HG03558 (cell line): ENCODE measurements at regions not wholly inside any gene's neighbourhood (a gene's known extent, or its start where the extent isn't known, plus 50 kb on each side); places are given as distances from the start of the nearest gene placed in this dataset.

Experiments
- ATAC-seq: cut with Tn5 transposase; IDR thresholded peaks from one replicate; pipeline ENCODE4 v1.9.1; 2021; ENCODE audit warnings: moderate number of reproducible peaks; ENCODE audit not compliant: unreplicated experiment; ENCODE audit errors: extremely low read depth

- ATAC-seq = peak; percentile 94
Observed at GRCh38 chr2:117686699-117687098, 127.8 kb upstream of the DDX18 start.

DNA sequence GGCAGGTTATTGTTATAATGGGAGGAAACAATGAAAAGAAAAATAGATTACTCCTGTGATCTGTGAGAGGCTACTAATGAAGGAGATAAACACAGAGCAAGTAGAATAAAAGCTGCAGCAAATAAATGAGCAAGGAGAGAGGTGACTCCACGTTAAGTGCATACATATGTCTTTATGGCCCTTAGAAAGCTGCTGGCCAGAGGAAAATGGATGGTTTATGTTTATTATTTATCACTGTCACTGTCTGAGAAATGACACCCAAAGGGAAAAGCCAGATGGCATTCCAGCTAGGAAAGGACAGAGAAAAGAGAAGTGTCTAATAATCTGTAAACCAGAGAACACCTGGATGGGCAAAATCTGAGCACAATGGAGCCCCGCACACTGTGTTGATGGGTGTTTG lies 122.9 kb upstream of the DDX18 start:
- no peak for ATAC-seq

DNA sequence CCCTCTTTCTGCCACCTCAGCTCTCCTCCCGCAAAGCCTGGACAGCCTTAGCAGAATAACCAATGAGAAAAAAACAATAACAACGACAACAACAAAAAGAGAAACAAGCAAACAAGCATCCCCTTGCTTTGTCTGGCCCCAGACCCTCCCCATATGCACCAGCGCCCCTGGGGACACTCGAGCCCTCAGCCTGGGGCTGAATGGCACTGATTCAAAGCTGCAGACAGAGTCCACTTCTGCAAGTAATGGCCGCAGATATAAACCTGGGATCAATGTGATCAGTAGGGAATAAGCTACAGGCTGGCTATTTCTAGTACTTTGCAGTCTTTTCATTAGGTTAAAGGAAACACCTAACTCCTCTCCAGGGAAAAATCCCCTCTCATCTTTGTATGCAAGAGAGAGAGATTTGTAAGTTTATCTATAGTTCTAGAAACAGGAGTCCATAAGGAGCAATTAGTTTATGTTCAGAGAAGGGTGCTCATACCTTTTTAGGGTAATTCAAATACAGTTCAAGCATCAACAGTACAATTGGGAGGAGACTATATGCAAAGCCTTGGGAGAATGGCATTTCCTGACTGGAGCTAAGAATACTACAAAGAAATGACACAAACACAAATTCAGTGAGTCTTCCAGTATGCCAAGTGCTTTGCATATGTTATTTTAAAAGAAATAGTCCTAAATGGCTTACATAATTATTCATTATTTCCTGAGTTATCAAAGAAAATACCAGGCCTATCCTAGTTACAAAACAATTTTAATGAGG lies 122.3 kb upstream of the DDX18 start:
- ATAC-seq = no peak

DNA sequence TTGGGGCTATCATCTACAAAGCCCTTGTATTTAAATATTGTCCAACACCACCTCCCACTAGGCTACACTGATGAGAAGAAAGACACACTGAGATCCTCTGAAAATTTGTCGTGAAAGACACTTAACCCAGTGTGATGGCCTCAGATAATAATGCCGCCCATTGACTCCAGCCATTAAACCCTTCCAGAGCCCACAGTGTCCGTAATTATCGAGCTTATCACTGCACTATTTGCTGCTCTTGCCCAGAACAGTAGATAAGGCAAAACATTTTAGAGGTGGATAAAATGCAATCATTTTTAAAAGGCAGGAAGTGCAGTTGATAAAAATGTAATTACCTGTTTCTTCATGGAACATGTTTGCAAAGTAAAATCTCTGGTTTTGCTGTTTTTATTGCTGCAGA lies 121.3 kb upstream of the DDX18 start:
- no peak for ATAC-seq

DNA sequence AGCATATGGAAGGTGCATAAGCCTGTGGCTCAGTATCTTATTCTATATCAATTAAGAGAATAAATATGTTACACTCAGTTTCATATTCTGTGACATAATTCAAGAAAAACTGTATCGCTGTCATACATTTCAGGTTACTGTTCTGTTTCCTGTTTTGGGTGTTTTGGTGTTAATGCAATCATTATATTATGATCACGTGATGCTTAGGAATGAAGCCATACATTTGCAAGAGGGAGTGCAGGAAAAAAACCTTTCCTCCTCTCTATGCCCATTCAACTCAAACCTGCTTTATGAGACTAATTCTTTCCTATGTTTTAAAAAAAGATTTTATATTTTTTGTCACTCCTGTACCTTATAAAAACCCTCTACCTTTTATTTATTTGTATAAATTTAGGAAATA lies 120.8 kb upstream of the DDX18 start:
- ATAC-seq = no peak

DNA sequence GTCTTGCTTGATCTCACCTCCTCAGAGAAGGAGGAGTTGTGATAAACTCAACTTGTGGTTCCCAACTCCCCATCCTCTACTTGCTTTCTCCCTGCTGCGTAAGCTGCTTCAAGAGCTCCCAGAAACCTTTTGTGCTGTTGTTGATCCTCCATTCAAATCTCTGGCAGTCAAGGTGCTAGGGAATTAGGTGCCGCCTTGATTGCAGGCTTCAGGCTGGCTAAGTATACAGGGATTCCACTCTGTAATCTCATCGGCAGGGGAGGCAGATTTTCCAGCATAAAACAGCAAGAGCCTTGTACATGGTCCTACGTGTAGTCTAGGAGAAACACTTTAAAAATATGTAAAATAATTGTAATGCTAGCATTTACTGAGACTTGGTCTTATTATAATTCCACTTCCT lies 116.2 kb upstream of the DDX18 start:
- no peak for ATAC-seq

DNA sequence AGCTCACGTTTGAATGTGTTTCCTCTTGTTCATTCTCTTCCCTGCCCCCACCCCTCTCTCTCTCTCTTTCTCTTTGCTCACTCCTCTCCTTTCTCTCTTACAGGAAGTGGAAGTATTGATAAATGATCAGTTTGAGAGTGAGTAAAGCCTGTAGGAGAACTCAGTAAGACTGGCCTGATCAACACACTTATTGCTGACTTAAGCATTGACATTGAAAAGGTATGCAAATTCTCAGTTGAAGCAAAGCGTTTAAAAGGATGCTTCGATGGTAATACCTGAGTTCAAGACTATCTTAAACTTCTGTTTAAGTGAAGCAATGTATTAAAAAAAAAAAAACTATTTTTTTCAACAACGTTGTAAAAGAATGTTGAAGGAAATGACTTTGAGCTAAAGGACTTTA lies 115.7 kb upstream of the DDX18 start:
- no peak for ATAC-seq

GRCh38 chr2:117700471-117700870 lies 114.0 kb upstream of the DDX18 start:
- ATAC-seq = no peak

- no peak for ATAC-seq
Observed at GRCh38 chr2:117701365-117701764, 113.1 kb upstream of the DDX18 start.

DNA sequence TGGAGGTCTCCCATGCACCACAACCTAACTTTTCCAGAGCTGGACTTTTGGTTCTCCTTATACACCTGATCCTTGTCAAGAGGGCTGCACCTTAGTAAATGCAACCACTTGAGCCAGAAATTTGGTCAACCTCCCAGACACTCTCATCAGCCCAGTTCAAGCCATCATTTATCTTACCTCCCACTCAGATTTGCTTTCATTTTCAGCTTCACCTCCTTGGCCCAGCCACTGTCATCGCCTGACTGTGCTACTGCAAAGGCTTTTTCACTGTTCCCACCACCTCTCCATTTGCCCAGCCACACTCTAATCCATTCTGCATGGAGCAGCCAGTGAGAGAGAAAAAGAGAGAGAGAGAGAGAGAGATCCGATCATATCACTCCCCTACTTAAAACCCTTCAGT lies 112.4 kb upstream of the DDX18 start:
- ATAC-seq = no peak

DNA sequence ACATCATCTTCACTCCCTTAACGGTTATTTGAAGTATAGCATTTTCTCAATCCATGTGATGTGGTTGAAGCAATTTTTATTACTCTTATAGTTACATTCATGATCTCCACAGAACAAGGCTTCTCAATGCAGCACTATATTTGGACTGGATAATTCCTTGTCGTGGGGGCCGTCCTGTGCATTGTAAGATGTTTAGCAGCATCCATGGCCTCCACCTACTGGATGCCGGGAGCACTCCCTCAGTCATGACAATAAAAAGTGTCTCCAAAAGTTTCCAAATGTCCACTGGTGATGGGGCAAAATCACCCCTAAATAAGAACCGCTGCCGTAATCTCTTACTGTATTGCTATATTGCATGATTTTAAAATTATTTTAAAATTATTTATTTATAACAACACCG lies 110.6 kb upstream of the DDX18 start:
- ATAC-seq = no peak

GRCh38 chr2:117704818-117705217 lies 109.7 kb upstream of the DDX18 start:
- no peak for ATAC-seq

DNA sequence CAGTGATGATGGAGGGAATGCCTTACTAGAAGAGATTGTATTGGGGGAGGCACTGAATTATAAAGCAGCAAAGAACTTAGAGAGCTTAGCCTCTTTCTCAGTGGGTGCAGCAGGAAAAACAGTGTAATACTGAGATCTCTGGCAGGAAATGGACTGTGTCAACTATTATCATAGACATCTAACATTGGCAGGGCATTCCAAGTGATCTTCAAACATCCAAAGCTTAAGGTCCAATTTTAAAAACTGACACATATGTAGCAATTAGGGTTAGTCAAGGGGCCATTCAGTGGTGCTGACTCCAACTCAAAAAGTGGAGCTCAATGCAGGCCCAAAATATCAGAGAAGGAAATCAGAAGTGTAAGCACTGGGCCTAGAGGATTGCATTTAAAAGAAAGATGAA lies 106.6 kb upstream of the DDX18 start:
- no peak for ATAC-seq

GRCh38 chr2:117712684-117713083 lies 101.8 kb upstream of the DDX18 start:
- no peak for ATAC-seq

GRCh38 chr2:117714110-117714509 lies 100.4 kb upstream of the DDX18 start:
- no peak for ATAC-seq

- no peak for ATAC-seq
Observed at GRCh38 chr2:117714745-117715417, 99.6 kb upstream of the DDX18 start.

- no peak for ATAC-seq
Observed at GRCh38 chr2:117716505-117716904, 98.0 kb upstream of the DDX18 start.

DNA sequence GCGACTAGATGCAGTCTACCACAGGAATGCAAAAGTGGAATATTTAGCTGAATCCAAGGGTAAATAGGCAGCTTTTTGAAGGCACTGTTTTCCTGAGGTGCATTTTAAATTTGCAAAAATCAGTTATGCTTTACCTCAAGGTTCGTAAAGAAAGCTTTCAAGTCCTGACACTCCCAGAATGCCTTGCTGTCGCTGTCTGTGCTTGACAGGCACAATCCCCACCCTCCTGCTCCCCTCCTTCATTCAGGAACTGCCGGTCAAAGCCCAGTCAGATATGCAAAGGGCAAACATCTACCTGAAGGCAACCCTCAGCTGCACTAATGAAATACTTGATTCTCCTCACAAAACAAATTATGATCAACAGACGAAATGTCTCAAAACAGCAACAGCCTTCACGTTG lies 97.4 kb upstream of the DDX18 start:
- no peak for ATAC-seq

DNA sequence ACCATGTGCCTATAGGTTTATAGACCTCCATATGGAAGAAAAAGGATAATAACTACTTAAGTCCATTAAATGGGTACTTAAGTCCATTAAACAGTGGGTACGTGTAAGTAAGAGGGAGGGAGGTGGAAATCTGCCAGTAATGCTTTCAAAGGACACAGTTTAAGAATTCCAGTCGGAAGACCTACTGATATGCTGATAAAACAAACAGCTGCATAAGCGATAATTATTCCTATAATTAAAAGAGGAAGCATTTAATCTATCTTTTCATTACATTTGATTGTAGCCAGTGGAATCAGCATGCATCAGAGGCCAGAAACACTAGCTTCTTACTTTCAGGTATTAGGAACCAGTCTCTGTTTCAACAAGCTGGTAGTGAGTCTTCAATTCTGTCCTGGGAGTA lies 96.4 kb upstream of the DDX18 start:
- ATAC-seq = no peak

DNA sequence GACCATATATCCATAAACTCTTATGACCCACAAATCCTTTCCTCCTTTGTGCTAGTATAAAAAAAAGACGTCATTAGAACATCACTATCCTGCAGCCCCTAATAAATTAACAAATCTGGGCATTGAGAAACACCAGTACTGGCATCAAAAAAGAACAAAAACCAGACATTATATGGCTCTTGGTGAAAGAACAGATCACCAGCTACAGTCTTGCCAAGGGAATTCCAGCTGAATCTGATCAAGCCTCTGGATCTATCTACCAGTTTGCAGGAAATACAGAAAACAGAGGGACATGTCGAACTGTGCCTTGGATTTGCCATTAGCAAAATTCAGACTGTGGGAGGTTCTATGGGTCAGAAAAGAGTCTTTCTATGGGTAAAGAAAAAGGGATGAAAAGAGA lies 93.7 kb upstream of the DDX18 start:
- ATAC-seq = no peak

GRCh38 chr2:117723483-117723882 lies 91.0 kb upstream of the DDX18 start:
- ATAC-seq = no peak

GRCh38 chr2:117723888-117724434 lies 90.5 kb upstream of the DDX18 start:
- no peak for ATAC-seq
